ENCODE measurements at regions not wholly inside any gene's neighbourhood (a gene's known extent, or its start where the extent isn't known, plus 50 kb on each side); places are given as distances from the start of the nearest gene placed in this dataset.

- no peaks in the 10 kb centered on the region for H3K36me3 ChIP-seq (ENCODE audit: control insufficient read depth, insufficient read depth, low read length)
- H3K4me3 ChIP-seq (ENCODE audit: low read depth, low read length), result no peak overlapping the region
- TF ChIP-seq CTCF (IDR thresholded peaks at IDR 0.05; ENCODE audit: insufficient read depth, low read length, poor library complexity, severe bottlenecking), result no peak
- H3K27me3 ChIP-seq (ENCODE audit: control insufficient read depth, insufficient read depth, low read length), result no peaks in the 10 kb centered on the region
- no peak for DNase-seq (ENCODE audit: low read depth)
Measured at GRCh38 chr9:15032860-15033259, 122.6 kb upstream of the FREM1 start.

GRCh38 chr9:15021146-15021545, 110.9 kb upstream of the FREM1 start:
- TF ChIP-seq CTCF (IDR thresholded peaks at IDR 0.05; ENCODE audit: insufficient read depth, low read length, poor library complexity, severe bottlenecking), result no peak
- Histone ChIP-seq H3K27me3 (ENCODE audit: control insufficient read depth, insufficient read depth, low read length) (no peaks in the 10 kb centered on the region), H3K36me3 (ENCODE audit: control insufficient read depth, insufficient read depth, low read length) (no peaks in the 10 kb centered on the region), H3K4me3 (ENCODE audit: low read depth, low read length) (no peak overlapping the region)
- no peak for DNase-seq (ENCODE audit: low read depth)

- no peak for TF ChIP-seq CTCF (IDR thresholded peaks at IDR 0.05; ENCODE audit: insufficient read depth, low read length, poor library complexity, severe bottlenecking)
- no peaks in the 10 kb centered on the region for H3K36me3 ChIP-seq (ENCODE audit: control insufficient read depth, insufficient read depth, low read length)
- no peak overlapping the region for H3K4me3 ChIP-seq (ENCODE audit: low read depth, low read length)
- no peak for DNase-seq (ENCODE audit: low read depth)
- H3K27me3 ChIP-seq (ENCODE audit: control insufficient read depth, insufficient read depth, low read length), result no peaks in the 10 kb centered on the region
Measured at GRCh38 chr9:15018096-15018637, 107.9 kb upstream of the FREM1 start.

GRCh38 chr9:15010581-15010980, 100.4 kb upstream of the FREM1 start:
- TF ChIP-seq CTCF (IDR thresholded peaks at IDR 0.05; ENCODE audit: insufficient read depth, low read length, poor library complexity, severe bottlenecking), result no peak
- no peak for DNase-seq (ENCODE audit: low read depth)
- Histone ChIP-seq H3K27me3 (ENCODE audit: control insufficient read depth, insufficient read depth, low read length) (no peaks in the 10 kb centered on the region), H3K4me3 (ENCODE audit: low read depth, low read length) (no peak overlapping the region), H3K36me3 (ENCODE audit: control insufficient read depth, insufficient read depth, low read length) (no peaks in the 10 kb centered on the region)

GRCh38 chr9:15007698-15008097, 97.5 kb upstream of the FREM1 start:
- no peak overlapping the region for H3K4me3 ChIP-seq (ENCODE audit: low read depth, low read length)
- no peaks in the 10 kb centered on the region for H3K36me3 ChIP-seq (ENCODE audit: control insufficient read depth, insufficient read depth, low read length)
- no peaks in the 10 kb centered on the region for H3K27me3 ChIP-seq (ENCODE audit: control insufficient read depth, insufficient read depth, low read length)
- no peak for TF ChIP-seq CTCF (IDR thresholded peaks at IDR 0.05; ENCODE audit: insufficient read depth, low read length, poor library complexity, severe bottlenecking)
- DNase-seq (ENCODE audit: low read depth), result no peak

GRCh38 chr9:14994738-14995137, 84.5 kb upstream of the FREM1 start:
- H3K4me3 ChIP-seq (ENCODE audit: low read depth, low read length), result no peak overlapping the region
- DNase-seq (ENCODE audit: low read depth), result no peak
- TF ChIP-seq CTCF (IDR thresholded peaks at IDR 0.05; ENCODE audit: insufficient read depth, low read length, poor library complexity, severe bottlenecking), result no peak
- H3K27me3 ChIP-seq (ENCODE audit: control insufficient read depth, insufficient read depth, low read length), result no peaks in the 10 kb centered on the region
- H3K36me3 ChIP-seq (ENCODE audit: control insufficient read depth, insufficient read depth, low read length), result no peaks in the 10 kb centered on the region

Measured in kidney epithelial cell (primary cell).